A204.1 (cell line): ENCODE measurements at regions not wholly inside any gene's neighbourhood (a gene's known extent, or its start where the extent isn't known, plus 50 kb on each side); places are given as distances from the start of the nearest gene placed in this dataset.

ENCODE experiments used
- FAIRE-seq: peaks from 2 replicates; lab custom pipeline; 2012; peaks lifted over from hg19 to GRCh38; lab: Jason Lieb, UNC

GRCh38 chr12:76707772-76708171, 56.1 kb upstream of the ZDHHC17 start:
- FAIRE-seq: no peak

- no peak for FAIRE-seq
These were observed 55.6 kb upstream of the ZDHHC17 start for GRCh38 chr12:76708296-76708695.

- FAIRE-seq: no peak
These were observed 52.7 kb upstream of the ZDHHC17 start for GRCh38 chr12:76711241-76711640.

GRCh38 chr12:76713130-76713529, 50.8 kb upstream of the ZDHHC17 start:
- FAIRE-seq: no peak

- no peak for FAIRE-seq
These were observed 49.9 kb upstream of the ZDHHC17 start for GRCh38 chr12:76713986-76714385.
